ENCODE measurements at regions not wholly inside any gene's neighbourhood (a gene's known extent, or its start where the extent isn't known, plus 50 kb on each side); places are given as distances from the start of the nearest gene placed in this dataset.

DNA sequence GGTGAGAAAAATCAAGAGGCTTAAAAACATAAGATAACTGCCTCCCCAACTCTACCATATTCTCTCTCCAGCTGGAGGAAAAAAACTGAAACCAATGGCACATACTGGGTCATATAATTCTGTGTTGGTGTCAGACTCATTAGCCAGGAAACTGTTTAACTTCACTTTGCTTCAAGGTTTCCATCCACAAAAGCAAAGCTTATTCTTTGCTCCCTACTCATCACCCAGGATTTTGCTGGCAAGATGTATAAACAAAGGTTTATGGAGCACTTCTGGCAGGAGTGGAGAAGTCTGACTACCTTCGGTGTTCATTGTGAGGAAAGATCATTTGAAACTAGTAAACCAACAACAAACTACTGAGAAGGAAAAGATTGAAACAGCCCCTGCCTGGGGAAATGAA, 197.5 kb upstream of the SERP2 start:
- DNase-seq, result no peak
- no peak overlapping the region for H3K4me3 ChIP-seq
- no peak overlapping the region for H3K27ac ChIP-seq
- no peaks in the 10 kb centered on the region for H3K9me3 ChIP-seq (replicated peaks)
- no peaks in the 10 kb centered on the region for H3K36me3 ChIP-seq
- no peaks in the 10 kb centered on the region for H3K4me1 ChIP-seq
- H3K27me3 ChIP-seq, result no peaks in the 10 kb centered on the region

DNA sequence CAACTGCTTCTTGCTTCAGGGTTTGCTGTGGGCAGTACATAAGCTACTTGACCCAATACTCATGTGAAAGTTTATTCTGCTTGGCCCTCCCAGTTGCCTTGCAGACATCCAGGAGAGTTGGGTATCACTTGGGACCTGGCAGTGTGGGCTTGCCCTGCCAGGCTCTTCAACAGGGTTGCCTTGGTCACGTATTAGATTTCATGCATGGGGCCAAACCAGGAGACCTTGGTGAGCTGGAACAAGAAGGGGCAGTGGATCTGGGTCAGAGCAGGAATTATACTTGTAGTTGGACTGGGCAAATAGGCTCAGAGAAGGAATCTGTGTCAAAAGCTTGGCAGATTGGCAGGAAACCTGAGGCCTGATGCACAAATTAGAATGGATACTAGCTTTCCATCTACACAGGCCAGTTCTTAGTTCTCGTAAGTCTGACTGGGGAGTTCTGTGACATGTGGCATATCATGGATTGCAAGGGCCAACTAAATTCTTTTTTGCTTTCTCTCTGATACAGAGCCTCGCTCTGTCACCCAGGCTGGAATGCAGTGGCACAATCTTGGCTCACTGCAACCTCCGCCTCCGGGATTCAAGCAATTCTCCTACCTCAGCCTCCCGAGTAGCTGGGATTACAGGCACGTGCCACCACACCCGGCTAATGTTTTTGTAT, 192.6 kb upstream of the SERP2 start:
- no peaks in the 10 kb centered on the region for H3K4me1 ChIP-seq
- H3K27ac ChIP-seq, result no peak overlapping the region
- no peaks in the 10 kb centered on the region for H3K36me3 ChIP-seq
- DNase-seq, result no peak
- no peak overlapping the region for H3K4me3 ChIP-seq
- no peaks in the 10 kb centered on the region for H3K27me3 ChIP-seq
- H3K9me3 ChIP-seq (replicated peaks), result no peaks in the 10 kb centered on the region

DNA sequence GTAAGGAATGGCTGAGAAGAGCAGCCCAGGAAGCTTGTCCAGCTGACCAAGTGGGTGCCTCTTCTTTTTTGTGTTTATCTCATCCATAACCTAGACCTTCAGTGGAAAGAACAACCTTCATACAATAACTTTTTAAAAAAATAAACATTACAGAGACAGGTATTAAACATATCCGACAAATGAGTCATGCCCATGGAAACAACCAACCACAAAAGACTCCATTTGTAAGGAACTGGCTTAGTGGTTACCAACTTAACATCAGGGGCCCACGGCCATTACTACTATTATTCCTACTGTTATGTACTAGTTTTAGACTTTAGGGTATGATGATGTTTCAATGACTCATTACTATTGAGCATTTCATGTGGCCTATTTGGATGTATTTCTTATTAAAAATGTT, 191.7 kb upstream of the SERP2 start:
- DNase-seq, result no peak

DNA sequence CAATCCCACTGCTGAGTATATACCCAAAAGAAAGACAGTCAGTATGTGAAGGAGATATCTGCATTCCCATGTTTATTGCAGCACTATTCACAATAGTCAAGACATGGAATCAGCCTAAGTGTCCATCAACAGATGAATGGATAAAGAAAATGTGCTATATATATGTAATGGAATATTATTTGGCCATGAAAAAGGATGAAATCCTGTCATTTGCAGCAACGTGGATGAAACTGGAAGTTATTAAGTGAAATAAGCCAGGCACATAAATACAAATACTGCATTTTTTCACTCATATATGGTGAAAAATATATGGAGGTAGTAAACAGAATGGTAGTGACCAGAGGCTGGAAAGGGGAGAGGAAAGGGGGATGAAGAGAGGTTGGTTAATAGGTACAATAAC, 188.9 kb upstream of the SERP2 start:
- Histone ChIP-seq H3K27me3 (no peaks in the 10 kb centered on the region), H3K27ac (no peak overlapping the region), H3K4me1 (no peaks in the 10 kb centered on the region), H3K36me3 (no peaks in the 10 kb centered on the region), H3K9me3 (replicated peaks) (no peaks in the 10 kb centered on the region), H3K4me3 (no peak overlapping the region)
- no peak for DNase-seq

More for the DNA sequence above, 191.7 kb upstream of the SERP2 start:
- H3K27me3 ChIP-seq, result no peaks in the 10 kb centered on the region
- no peaks in the 10 kb centered on the region for H3K9me3 ChIP-seq (replicated peaks)
- H3K27ac ChIP-seq, result no peak overlapping the region
- H3K4me3 ChIP-seq, result no peak overlapping the region
- no peaks in the 10 kb centered on the region for H3K36me3 ChIP-seq
- no peaks in the 10 kb centered on the region for H3K4me1 ChIP-seq

DNA sequence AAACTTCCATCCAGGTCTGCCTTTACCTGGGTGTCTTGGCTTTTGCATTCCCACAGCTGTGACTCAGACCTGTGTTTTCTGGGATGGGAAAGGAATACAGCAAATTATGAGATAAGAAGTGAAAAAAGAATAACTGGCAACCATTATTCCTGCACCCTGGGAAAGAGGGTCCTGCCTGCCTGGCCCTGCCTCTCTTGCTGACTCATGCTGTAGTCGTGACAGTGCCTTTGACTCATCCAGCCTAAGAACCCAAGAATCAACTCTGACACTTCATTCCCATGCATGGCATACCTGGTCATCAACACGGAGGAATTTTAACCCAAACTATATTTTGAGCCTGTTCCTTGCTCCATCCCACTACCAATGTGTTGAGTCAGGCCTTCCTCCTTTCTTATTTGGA, 185.4 kb upstream of the SERP2 start:
- H3K27ac ChIP-seq, result no peak overlapping the region
- no peak for DNase-seq
- no peaks in the 10 kb centered on the region for H3K36me3 ChIP-seq
- H3K4me3 ChIP-seq, result no peak overlapping the region
- no peaks in the 10 kb centered on the region for H3K9me3 ChIP-seq (replicated peaks)
- no peaks in the 10 kb centered on the region for H3K27me3 ChIP-seq
- no peaks in the 10 kb centered on the region for H3K4me1 ChIP-seq

DNA sequence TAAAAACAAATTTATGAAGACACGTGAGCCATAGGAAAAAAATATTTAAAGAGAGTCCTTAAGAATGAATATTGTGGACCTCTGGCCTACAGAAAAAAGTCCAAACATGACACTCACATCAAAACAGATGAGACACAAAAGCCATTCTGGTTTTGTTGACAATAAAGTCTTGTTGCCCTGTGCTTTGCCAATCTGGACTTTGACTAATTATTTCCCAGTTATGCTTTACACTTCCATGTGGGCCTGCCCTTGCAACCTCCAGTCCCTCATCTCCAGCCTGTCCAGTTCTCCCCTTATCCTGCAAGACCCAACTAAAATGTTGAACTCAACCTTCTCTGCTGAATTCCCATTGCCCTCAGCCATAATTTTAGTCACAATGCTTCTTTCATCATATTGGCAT, 184.5 kb upstream of the SERP2 start:
- no peaks in the 10 kb centered on the region for H3K9me3 ChIP-seq (replicated peaks)
- no peaks in the 10 kb centered on the region for H3K4me1 ChIP-seq
- H3K36me3 ChIP-seq, result no peaks in the 10 kb centered on the region
- H3K27me3 ChIP-seq, result no peaks in the 10 kb centered on the region
- H3K4me3 ChIP-seq, result no peak overlapping the region
- no peak overlapping the region for H3K27ac ChIP-seq
- DNase-seq, result no peak

DNA sequence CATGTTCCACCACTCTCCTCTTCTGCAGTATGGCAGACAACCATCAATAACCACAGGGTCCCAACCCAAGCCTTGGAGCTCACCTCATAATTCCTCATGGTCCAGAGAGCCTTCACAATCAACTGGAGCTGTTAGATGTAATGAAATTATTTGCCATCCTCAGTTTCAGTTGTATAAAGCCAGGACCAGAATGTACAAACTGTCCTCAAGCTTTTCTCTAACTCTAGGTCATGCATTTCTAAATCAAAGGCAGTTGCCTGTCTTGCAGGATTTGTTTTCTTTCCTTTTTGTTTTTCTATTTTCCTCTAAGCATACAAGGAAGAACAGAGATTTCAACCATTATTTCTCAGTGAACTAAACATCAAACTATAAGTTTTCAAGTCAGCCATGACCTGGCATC, 182.5 kb upstream of the SERP2 start:
- Histone ChIP-seq H3K36me3 (no peaks in the 10 kb centered on the region), H3K9me3 (replicated peaks) (no peaks in the 10 kb centered on the region), H3K27ac (no peak overlapping the region), H3K27me3 (no peaks in the 10 kb centered on the region), H3K4me1 (no peaks in the 10 kb centered on the region), H3K4me3 (no peak overlapping the region)
- DNase-seq, result no peak

DNA sequence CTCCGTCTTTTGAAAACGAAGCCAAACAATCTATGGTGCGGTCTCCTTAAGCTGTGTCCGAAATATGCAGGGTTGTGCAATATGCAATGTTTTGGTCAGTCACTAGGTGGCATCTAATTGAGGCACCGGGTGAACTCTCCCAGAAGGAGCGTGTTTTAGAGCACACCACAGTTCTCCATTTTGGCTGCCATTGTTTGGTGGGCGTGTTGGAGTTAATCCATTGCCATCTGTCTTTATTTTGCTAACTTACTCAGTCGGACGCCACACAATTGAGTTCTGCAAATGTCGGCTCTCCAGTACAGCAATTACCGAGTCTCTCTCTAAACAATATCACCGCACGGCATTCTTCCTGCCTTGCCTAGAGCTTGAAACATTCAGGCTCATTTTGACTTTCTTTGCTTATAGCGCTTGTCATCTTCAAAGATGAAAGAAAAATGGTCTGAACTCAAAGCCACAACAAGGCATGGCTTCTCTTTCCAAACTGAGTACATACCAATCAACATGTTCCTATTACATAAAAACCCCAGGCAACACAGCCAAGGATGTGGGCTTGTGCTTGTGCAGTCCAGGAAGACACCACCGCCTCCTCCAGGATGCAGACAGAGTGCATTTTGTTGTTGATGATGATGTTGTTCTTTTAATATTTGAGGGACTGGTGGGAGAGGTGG, 182.0 kb upstream of the SERP2 start:
- Histone ChIP-seq H3K4me3 (no peak overlapping the region), H3K27ac (no peak overlapping the region), H3K4me1 (no peaks in the 10 kb centered on the region), H3K9me3 (replicated peaks) (no peaks in the 10 kb centered on the region), H3K36me3 (no peaks in the 10 kb centered on the region), H3K27me3 (no peaks in the 10 kb centered on the region)
- DNase-seq, result peak; percentile 49 to 71

DNA sequence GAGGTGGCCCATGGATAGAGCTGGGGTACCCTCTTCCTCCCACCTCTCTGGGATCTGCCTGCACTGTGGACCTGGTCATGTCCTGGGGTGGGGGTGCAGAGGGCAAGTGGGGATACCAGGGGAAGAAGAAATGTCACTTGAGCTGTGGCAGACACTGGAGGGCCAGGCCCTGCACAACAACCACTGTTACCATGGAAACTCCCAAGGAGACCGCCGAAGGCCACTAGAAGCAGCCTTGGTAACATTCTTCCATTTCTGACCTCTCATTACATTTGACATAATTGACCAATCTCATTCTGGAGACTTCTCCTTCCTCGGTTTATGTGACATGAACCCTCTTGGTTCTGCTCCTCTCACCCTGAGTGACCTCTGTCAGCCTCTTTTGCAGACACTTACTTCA, 179.9 kb upstream of the SERP2 start:
- H3K36me3 ChIP-seq, result no peaks in the 10 kb centered on the region
- DNase-seq, result no peak
- H3K9me3 ChIP-seq (replicated peaks), result no peaks in the 10 kb centered on the region
- no peaks in the 10 kb centered on the region for H3K4me1 ChIP-seq
- no peak overlapping the region for H3K4me3 ChIP-seq
- H3K27ac ChIP-seq, result no peak overlapping the region
- no peaks in the 10 kb centered on the region for H3K27me3 ChIP-seq

DNA sequence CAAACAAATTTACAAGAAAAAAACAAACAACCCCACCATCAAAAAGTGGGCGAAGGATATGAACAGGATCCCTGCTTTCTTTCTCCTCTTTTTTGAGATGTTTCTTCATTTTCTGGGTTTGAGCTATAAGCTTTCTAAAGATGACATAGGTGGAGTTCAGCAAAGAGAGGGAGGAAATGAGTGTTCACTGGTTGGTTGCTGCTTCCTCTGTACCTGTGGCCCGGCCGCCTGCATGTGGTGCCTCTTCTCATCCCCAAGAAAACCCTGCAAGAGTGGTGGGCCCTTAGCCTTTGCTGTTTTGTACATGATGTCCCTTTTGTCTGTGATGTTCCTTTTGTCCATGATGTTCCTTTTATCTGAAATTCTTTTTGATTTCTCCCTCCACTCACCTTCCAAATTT, 178.4 kb upstream of the SERP2 start:
- Histone ChIP-seq H3K27me3 (no peaks in the 10 kb centered on the region), H3K4me1 (no peaks in the 10 kb centered on the region), H3K27ac (no peak overlapping the region), H3K36me3 (no peaks in the 10 kb centered on the region), H3K9me3 (replicated peaks) (no peaks in the 10 kb centered on the region), H3K4me3 (no peak overlapping the region)
- no peak for DNase-seq

DNA sequence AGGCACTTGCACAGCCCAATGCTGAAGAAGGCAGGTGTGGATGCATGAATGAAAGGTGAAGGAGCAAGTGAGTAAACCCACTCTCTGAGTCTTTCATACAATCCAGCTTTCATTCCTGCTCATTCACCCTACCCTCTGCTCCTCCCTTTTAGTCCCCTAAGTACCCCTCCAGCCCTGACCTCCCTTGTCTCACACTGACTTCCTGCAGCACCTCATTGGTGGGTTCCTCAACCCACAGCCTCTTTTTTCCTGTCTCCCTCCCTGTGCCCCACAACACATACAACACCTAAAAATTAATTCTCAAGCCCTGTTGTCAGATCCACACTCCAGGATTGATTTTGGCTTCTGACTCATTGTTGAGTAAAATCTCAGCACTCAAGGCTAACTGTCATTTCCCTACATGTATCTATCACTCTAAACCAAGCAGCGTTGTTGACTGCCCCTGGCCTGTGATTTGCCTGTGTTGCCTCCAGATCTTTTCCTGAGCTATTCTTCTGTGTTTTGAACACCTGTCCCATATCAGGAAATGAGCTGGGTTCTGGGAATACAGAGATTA, 177.3 kb upstream of the SERP2 start:
- DNase-seq, result no peak
- H3K36me3 ChIP-seq, result no peaks in the 10 kb centered on the region
- no peak overlapping the region for H3K27ac ChIP-seq
- H3K27me3 ChIP-seq, result no peaks in the 10 kb centered on the region
- H3K4me3 ChIP-seq, result no peak overlapping the region
- H3K4me1 ChIP-seq, result no peaks in the 10 kb centered on the region
- no peaks in the 10 kb centered on the region for H3K9me3 ChIP-seq (replicated peaks)

DNA sequence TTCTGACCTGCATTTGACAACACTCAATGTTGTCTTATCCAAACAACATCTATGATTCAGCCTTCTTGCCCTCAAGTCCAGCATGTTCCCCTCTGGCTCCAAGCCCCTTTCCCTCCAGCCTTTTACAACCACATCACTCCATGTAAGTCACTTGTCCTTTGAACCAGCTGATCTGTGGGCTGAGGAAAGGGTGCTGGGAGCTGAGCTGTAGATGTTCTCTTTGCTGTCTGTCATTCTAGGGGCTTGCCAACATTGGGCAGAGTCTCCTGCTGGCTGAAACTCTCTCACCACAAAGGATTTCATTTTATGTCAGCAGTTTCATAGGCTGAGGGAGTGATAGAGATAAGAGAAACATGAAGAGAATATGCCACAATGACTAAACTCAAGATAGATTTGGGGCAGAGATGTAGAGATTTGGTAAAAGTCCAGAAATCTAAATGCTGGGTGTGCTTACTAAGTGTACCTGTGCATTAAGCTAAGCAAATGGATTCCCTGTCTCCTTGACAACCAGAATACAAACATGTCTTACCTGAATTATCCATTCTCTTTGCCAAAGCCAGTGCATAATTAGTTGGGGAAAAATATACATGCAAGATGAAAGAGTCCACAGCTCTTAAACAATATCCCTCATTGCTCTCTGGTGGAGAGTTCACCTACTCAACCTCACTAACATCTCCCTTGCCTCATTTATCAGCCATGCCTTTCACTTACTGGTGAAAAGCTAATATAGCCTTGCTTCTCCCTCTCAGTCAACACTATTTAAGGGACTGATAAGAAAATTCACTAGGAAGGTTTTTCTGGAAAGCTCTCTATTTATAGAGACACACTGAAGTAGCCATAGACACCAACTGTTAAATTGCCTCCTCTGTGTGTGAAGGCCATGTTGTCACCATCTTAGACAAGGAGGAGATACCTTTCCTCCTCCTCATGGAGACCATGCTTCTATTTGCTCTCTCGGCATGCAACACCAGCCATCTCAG, 175.5 kb upstream of the SERP2 start:
- H3K27ac ChIP-seq, result no peak overlapping the region

DNA sequence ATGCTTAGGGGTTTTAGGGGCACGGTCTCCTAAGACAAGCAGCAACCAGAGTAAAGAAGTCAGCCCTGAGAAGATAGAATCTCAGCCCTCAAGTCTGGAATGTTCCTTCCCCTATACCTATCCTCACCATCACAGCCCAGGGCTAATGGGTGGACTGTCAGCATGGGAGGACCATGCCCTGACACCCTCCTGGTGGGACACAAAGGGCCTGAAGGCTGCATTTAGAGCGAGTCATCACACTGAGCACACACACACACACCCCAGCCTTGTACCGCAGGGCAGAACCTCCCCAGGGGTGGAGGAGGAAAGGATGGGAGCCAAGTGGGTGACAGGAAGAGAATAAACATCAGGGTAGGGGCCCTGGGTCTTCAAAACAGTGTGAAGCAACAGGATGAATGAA, 174.8 kb upstream of the SERP2 start:
- no peaks in the 10 kb centered on the region for H3K9me3 ChIP-seq (replicated peaks)
- H3K36me3 ChIP-seq, result no peaks in the 10 kb centered on the region
- DNase-seq, result no peak
- H3K27me3 ChIP-seq, result no peaks in the 10 kb centered on the region
- no peak overlapping the region for H3K27ac ChIP-seq
- no peaks in the 10 kb centered on the region for H3K4me1 ChIP-seq
- no peak overlapping the region for H3K4me3 ChIP-seq

More for the DNA sequence above, 175.5 kb upstream of the SERP2 start:
- Histone ChIP-seq H3K36me3 (no peaks in the 10 kb centered on the region), H3K4me1 (no peaks in the 10 kb centered on the region), H3K9me3 (replicated peaks) (no peaks in the 10 kb centered on the region), H3K27me3 (no peaks in the 10 kb centered on the region), H3K4me3 (no peak overlapping the region)
- no peak for DNase-seq

DNA sequence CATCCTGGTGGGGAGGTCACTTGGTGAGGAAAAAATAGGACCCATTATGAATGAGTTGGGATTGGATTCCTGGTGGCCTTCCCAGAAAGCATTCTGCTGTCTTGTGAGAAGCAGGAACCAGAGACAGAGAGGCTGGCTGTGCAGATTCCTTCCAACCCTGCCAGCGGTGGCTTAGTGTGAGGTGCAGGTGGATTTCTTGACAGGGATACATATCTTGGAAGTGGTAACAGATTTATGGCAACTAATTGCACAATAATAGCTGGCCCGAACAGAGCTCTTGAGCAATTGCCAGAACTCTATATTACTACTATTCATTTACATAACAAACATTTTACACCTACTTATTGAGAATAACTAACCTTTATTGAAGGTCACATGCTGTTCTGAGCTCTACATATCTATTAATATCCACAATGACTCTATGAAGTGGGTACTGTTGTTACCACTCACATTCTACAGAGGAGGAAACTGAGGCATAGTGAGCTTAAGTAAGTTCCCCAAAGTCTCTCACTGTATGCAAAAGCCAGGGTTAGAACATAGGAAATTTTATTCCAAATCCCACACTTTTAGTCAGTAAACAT, 173.9 kb upstream of the SERP2 start:
- H3K4me1 ChIP-seq, result no peaks in the 10 kb centered on the region
- H3K36me3 ChIP-seq, result no peaks in the 10 kb centered on the region
- H3K27ac ChIP-seq, result no peak overlapping the region
- DNase-seq, result no peak
- no peaks in the 10 kb centered on the region for H3K9me3 ChIP-seq (replicated peaks)
- H3K4me3 ChIP-seq, result no peak overlapping the region
- H3K27me3 ChIP-seq, result no peaks in the 10 kb centered on the region

DNA sequence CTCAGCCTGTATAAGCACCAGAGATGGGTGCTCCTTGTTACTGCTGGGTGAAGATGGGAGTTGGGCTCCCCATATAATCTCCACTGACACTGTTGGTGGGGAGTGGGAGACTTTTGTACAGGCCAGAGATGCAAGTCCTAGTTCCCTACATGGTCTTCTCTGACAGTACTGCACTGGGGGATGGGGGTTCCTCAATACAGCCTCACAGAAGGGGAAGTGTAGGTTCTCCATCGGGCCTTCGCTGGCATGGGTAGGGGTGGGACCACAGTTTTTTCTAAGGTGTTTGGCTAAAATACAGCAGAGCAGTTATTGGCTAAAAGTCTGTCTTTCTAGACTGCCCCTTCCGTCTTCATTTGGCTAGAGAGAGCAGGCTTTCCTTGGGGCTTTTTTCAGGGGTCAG, 167.2 kb upstream of the SERP2 start:
- no peak for DNase-seq
- no peaks in the 10 kb centered on the region for H3K4me1 ChIP-seq
- H3K27me3 ChIP-seq, result no peaks in the 10 kb centered on the region
- no peaks in the 10 kb centered on the region for H3K36me3 ChIP-seq
- no peaks in the 10 kb centered on the region for H3K9me3 ChIP-seq (replicated peaks)
- H3K27ac ChIP-seq, result no peak overlapping the region
- H3K4me3 ChIP-seq, result no peak overlapping the region

Measured in SJCRH30 (cell line).